ENCODE measurements at regions not wholly inside any gene's neighbourhood (a gene's known extent, or its start where the extent isn't known, plus 50 kb on each side); places are given as distances from the start of the nearest gene placed in this dataset.

GRCh38 chr12:107931761-107932160 is 157.3 kb downstream of the ASCL4 start:
- TF ChIP-seq ZBTB33 (IDR thresholded peaks at IDR 0.05) (no peak), REST (IDR thresholded peaks at IDR 0.05) (no peak), CTCF (IDR thresholded peaks at IDR 0.05; ENCODE audit: low read depth, low read length, missing input control) (no peak), FOXA1 (IDR thresholded peaks at IDR 0.05) (no peak), SP1 (IDR thresholded peaks at IDR 0.05) (no peak), TAF1 (conservative IDR thresholded peaks at IDR 0.05) (no peak), YY1 (IDR thresholded peaks at IDR 0.05) (no peak), JUND (IDR thresholded peaks at IDR 0.05) (no peak), GABPA (IDR thresholded peaks at IDR 0.05 in 1 of 2, conservative IDR thresholded peaks at IDR 0.05 in 1 of 2) (no peak), RAD21 (IDR thresholded peaks at IDR 0.05) (no peak), ATF3 (IDR thresholded peaks at IDR 0.05) (no peak)
